Erythroblast (primary cell): ENCODE measurements at regions not wholly inside any gene's neighbourhood (a gene's known extent, or its start where the extent isn't known, plus 50 kb on each side); places are given as distances from the start of the nearest gene placed in this dataset.

Source experiments
- GATA1 ChIP-seq: IDR thresholded peaks from 2 replicates; pipeline ENCODE4 v1.6.1; 2011; ENCODE audit warnings: low read depth, mild to moderate bottlenecking, control low read depth, low read length, moderate library complexity
- POLR2A ChIP-seq: IDR thresholded peaks from 2 replicates; pipeline ENCODE4 v1.6.1; 2011; ENCODE audit warnings: mild to moderate bottlenecking, low read length

DNA sequence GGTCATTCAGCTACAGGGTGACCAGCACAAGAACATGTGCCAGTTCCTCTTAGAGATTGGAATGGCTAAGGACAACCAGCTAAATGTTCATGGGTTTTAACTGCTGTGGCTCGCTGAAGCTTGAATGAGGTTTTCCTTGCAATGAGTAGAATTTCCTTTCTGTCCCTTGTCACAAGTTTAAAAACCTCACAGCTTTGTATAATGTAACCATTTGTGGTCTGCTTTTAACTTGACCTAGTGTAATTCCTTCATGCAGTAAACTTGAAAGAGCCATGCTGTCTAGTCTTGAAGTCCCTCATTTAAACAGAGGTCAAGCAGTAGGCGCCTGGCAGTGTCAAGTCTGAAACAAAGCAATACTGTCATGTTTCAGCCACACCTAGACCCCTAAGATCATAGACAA lies 181.3 kb upstream of the DMRT1 start:
- TF ChIP-seq POLR2A (no peak), GATA1 (no peak)
